ENCODE measurements at regions not wholly inside any gene's neighbourhood (a gene's known extent, or its start where the extent isn't known, plus 50 kb on each side); places are given as distances from the start of the nearest gene placed in this dataset.

DNA sequence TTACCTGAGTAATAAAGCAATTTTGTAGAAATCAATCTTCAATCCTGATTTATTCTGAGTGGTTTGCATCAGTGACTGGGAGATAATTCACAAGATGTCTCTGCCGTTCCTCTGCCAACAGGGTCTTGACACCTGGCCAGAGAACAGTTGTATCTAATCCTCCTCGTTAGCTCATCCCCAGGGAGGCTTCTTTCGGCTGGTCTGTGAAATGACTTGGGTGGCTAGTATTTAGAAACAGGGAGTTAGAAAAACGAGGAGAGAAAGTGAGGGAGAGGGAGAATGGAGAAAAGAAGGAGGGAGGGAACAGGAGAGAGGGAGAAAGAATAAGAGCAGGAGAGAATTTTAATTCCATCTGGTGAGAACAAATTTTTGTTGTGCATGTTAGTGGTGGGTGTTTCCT is 600.2 kb upstream of the TLE4 start:
- Histone ChIP-seq H2AFZ (ENCODE audit: low read length) (no peak overlapping the region), H3K9ac (ENCODE audit: insufficient read depth, low read length) (no peak overlapping the region), H3K9me3 (ENCODE audit: control insufficient read depth, insufficient read depth, low read depth, low read length) (no peaks in the 10 kb centered on the region), H3K79me2 (ENCODE audit: control insufficient read depth, insufficient read depth, low read length) (no peaks in the 10 kb centered on the region), H3K4me2 (ENCODE audit: extremely low read depth, insufficient read depth, low read length) (no peak overlapping the region), H3K36me3 (ENCODE audit: control insufficient read depth, insufficient read depth, low read length) (no peaks in the 10 kb centered on the region), H3K27me3 (ENCODE audit: control insufficient read depth, insufficient read depth, low read length) (no peaks in the 10 kb centered on the region), H3K27ac (ENCODE audit: insufficient read depth, low read length) (no peak overlapping the region), H4K20me1 (ENCODE audit: control insufficient read depth, extremely low read depth, insufficient read depth, low read length) (no peaks in the 10 kb centered on the region), H3K4me3 (replicated peaks in 1 of 4; ENCODE audit: control extremely low read depth in 1 of 4, insufficient read depth in 1 of 4, low read depth in 3 of 4, low read length in 4 of 4) (no peak overlapping the region), H3K4me1 (ENCODE audit: control insufficient read depth, extremely low read depth, insufficient read depth, low read length) (no peaks in the 10 kb centered on the region)
- no peak for DNase-seq (ENCODE audit: low read depth in 2 of 2)
- TF ChIP-seq EZH2 (IDR thresholded peaks at IDR 0.05; ENCODE audit: low read length, missing control alignments) = no peak
- TF ChIP-seq, protein P1, sequence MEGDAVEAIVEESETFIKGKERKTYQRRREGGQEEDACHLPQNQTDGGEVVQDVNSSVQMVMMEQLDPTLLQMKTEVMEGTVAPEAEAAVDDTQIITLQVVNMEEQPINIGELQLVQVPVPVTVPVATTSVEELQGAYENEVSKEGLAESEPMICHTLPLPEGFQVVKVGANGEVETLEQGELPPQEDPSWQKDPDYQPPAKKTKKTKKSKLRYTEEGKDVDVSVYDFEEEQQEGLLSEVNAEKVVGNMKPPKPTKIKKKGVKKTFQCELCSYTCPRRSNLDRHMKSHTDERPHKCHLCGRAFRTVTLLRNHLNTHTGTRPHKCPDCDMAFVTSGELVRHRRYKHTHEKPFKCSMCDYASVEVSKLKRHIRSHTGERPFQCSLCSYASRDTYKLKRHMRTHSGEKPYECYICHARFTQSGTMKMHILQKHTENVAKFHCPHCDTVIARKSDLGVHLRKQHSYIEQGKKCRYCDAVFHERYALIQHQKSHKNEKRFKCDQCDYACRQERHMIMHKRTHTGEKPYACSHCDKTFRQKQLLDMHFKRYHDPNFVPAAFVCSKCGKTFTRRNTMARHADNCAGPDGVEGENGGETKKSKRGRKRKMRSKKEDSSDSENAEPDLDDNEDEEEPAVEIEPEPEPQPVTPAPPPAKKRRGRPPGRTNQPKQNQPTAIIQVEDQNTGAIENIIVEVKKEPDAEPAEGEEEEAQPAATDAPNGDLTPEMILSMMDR (conservative IDR thresholded peaks at IDR 0.05 in 1 of 2, IDR thresholded peaks at IDR 0.05 in 1 of 2; ENCODE audit: low read depth in 1 of 2, low read length in 2 of 2) = no peak

DNA sequence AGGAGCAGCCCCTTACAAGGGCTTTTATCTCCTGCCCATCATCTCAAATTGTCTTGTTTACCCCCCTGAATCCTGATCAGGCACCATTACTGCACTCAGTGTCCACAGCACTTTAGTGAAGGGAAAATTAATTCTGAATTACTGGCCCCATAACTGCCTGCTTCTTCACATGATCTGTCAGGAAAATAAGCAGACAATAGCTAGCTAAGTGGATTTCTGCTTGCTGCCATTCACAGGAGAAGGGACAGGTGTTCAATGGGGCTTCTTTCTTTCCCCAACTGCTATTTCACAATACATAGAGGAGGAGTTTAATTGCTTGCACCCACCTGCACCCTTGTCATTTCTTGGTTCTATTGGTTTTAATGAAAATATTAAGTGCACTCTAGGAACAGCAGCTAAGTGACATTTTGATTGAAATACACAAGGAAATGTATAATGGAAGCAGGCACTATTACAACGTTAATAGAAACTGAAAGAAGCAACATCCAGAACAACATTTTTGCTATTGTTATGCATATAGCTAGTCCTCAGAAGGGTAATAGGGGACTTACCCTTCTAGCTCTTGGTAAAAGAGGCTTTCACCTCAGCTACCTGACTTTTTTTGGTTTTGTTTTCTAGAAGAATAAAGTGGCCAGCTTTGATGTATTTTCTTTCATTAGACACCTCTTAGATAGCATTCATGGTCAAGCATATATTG is 599.3 kb upstream of the TLE4 start:
- H3K79me2 ChIP-seq (ENCODE audit: control insufficient read depth, insufficient read depth, low read length) = no peaks in the 10 kb centered on the region
- no peaks in the 10 kb centered on the region for H3K27me3 ChIP-seq (ENCODE audit: control insufficient read depth, insufficient read depth, low read length)
- H3K36me3 ChIP-seq (ENCODE audit: control insufficient read depth, insufficient read depth, low read length) = no peaks in the 10 kb centered on the region
- H3K4me3 ChIP-seq (replicated peaks in 1 of 4; ENCODE audit: control extremely low read depth in 1 of 4, insufficient read depth in 1 of 4, low read depth in 3 of 4, low read length in 4 of 4) = no peak overlapping the region
- no peaks in the 10 kb centered on the region for H3K9me3 ChIP-seq (ENCODE audit: control insufficient read depth, insufficient read depth, low read depth, low read length)
- no peak overlapping the region for H3K27ac ChIP-seq (ENCODE audit: insufficient read depth, low read length)
- H3K9ac ChIP-seq (ENCODE audit: insufficient read depth, low read length) = no peak overlapping the region
- TF ChIP-seq, protein P1 (conservative IDR thresholded peaks at IDR 0.05 in 1 of 2, IDR thresholded peaks at IDR 0.05 in 1 of 2; ENCODE audit: low read depth in 1 of 2, low read length in 2 of 2) = no peak
- no peak for TF ChIP-seq EZH2 (IDR thresholded peaks at IDR 0.05; ENCODE audit: low read length, missing control alignments)
- no peaks in the 10 kb centered on the region for H3K4me1 ChIP-seq (ENCODE audit: control insufficient read depth, extremely low read depth, insufficient read depth, low read length)
- DNase-seq (ENCODE audit: low read depth in 2 of 2) = no peak
- no peak overlapping the region for H3K4me2 ChIP-seq (ENCODE audit: extremely low read depth, insufficient read depth, low read length)
- no peaks in the 10 kb centered on the region for H4K20me1 ChIP-seq (ENCODE audit: control insufficient read depth, extremely low read depth, insufficient read depth, low read length)
- no peak overlapping the region for H2AFZ ChIP-seq (ENCODE audit: low read length)

DNA sequence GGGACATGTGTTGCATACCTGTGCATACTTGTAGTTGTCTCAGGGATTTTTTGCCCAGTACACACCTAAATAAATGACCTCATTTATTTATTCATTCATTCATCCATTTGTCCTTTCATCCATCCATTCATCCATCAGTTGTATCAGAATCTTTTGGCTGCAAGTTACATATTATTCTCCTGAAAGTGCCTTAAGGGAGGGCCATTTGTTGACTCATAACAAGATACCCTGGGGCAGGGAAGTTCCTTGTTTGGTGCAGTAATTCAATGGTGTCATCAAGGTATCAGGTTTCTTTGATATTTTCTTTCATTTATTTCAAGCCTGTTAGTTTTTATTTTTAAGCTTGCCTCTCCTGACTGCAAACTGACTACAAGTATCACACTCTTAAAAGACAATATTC is 597.9 kb upstream of the TLE4 start:
- no peak overlapping the region for H3K4me3 ChIP-seq (replicated peaks in 1 of 4; ENCODE audit: control extremely low read depth in 1 of 4, insufficient read depth in 1 of 4, low read depth in 3 of 4, low read length in 4 of 4)
- H3K27ac ChIP-seq (ENCODE audit: insufficient read depth, low read length) = no peak overlapping the region
- no peaks in the 10 kb centered on the region for H3K4me1 ChIP-seq (ENCODE audit: control insufficient read depth, extremely low read depth, insufficient read depth, low read length)
- H3K4me2 ChIP-seq (ENCODE audit: extremely low read depth, insufficient read depth, low read length) = no peak overlapping the region
- no peaks in the 10 kb centered on the region for H4K20me1 ChIP-seq (ENCODE audit: control insufficient read depth, extremely low read depth, insufficient read depth, low read length)
- no peak for TF ChIP-seq EZH2 (IDR thresholded peaks at IDR 0.05; ENCODE audit: low read length, missing control alignments)
- TF ChIP-seq, protein P1 (conservative IDR thresholded peaks at IDR 0.05 in 1 of 2, IDR thresholded peaks at IDR 0.05 in 1 of 2; ENCODE audit: low read depth in 1 of 2, low read length in 2 of 2) = no peak
- H3K36me3 ChIP-seq (ENCODE audit: control insufficient read depth, insufficient read depth, low read length) = no peaks in the 10 kb centered on the region
- H3K27me3 ChIP-seq (ENCODE audit: control insufficient read depth, insufficient read depth, low read length) = no peaks in the 10 kb centered on the region
- no peaks in the 10 kb centered on the region for H3K79me2 ChIP-seq (ENCODE audit: control insufficient read depth, insufficient read depth, low read length)
- DNase-seq (ENCODE audit: low read depth in 2 of 2) = peak; percentile 4 to 67
- H3K9ac ChIP-seq (ENCODE audit: insufficient read depth, low read length) = no peak overlapping the region
- H3K9me3 ChIP-seq (ENCODE audit: control insufficient read depth, insufficient read depth, low read depth, low read length) = no peaks in the 10 kb centered on the region
- H2AFZ ChIP-seq (ENCODE audit: low read length) = no peak overlapping the region
